GM10266 (cell line): ENCODE measurements at regions not wholly inside any gene's neighbourhood (a gene's known extent, or its start where the extent isn't known, plus 50 kb on each side); places are given as distances from the start of the nearest gene placed in this dataset.

Experiments used
- DNase-seq: peaks from one replicate; pipeline ENCODE4 v3.0.0; 2012; ENCODE audit errors: extremely low spot score
- TF ChIP-seq, protein P1 (sequence below): IDR thresholded peaks from 2 replicates; pipeline ENCODE4 v1.5.1; 2012; ENCODE audit warnings: mild to moderate bottlenecking, low read depth; ENCODE audit not compliant: control insufficient read depth, insufficient read depth; ENCODE audit errors: missing control alignments

DNA sequence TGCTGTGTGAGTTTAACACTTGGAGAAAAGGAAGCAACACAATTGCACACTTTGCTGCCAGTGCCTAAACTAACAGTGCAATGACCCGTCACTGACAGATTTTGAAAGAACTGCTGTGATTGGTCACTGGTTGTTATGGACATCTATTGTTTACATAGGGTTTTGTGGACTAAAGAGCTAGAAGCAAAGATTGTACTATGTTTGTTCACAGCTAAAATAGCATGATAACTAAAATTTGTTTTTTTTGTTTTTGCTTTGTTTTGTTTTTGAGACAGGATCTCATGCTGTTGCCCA, 112.4 kb upstream of the GOLGA8J start:
- DNase-seq = no peak
- TF ChIP-seq, protein P1, sequence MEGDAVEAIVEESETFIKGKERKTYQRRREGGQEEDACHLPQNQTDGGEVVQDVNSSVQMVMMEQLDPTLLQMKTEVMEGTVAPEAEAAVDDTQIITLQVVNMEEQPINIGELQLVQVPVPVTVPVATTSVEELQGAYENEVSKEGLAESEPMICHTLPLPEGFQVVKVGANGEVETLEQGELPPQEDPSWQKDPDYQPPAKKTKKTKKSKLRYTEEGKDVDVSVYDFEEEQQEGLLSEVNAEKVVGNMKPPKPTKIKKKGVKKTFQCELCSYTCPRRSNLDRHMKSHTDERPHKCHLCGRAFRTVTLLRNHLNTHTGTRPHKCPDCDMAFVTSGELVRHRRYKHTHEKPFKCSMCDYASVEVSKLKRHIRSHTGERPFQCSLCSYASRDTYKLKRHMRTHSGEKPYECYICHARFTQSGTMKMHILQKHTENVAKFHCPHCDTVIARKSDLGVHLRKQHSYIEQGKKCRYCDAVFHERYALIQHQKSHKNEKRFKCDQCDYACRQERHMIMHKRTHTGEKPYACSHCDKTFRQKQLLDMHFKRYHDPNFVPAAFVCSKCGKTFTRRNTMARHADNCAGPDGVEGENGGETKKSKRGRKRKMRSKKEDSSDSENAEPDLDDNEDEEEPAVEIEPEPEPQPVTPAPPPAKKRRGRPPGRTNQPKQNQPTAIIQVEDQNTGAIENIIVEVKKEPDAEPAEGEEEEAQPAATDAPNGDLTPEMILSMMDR = no peak

DNA sequence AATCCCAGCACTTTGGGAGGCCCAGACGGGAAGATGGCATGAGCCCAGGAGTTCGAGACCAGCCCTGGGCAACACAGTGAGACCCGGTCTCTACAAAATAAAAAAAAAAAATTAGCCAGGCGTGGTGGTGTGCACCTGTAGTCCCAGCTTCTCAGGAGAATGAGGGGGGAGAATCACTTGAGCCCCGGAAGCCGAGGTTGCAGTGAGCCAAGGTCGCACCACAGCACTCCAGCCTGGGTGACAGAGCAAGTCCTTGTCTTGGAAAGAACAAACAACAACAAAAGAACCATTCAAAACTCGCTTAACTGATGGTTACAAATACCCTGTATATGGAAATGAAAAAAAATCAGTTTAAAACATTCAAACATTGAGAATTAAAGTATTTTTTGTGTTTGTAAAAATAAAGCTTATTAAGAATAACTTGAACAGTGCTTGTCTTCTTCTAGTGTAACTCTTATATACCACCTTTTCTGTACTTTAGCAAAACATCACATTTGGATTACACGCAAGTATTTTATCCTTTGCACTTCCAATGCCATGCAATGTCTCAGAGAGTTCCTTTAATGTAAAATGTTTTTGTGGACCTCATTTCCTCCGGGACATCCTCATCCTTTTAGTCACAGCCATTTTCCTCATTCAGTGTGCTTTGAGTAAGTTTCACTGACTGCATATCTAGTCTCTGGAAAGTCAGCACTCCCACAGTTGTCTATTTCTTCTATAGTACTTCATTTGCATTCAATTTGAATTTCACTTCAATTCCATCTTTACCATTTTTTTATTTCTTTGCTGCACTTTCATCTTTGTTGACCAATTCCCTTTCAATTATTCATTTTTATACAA, 113.0 kb upstream of the GOLGA8J start:
- TF ChIP-seq, protein P1 = no peak
- DNase-seq = no peak

DNA sequence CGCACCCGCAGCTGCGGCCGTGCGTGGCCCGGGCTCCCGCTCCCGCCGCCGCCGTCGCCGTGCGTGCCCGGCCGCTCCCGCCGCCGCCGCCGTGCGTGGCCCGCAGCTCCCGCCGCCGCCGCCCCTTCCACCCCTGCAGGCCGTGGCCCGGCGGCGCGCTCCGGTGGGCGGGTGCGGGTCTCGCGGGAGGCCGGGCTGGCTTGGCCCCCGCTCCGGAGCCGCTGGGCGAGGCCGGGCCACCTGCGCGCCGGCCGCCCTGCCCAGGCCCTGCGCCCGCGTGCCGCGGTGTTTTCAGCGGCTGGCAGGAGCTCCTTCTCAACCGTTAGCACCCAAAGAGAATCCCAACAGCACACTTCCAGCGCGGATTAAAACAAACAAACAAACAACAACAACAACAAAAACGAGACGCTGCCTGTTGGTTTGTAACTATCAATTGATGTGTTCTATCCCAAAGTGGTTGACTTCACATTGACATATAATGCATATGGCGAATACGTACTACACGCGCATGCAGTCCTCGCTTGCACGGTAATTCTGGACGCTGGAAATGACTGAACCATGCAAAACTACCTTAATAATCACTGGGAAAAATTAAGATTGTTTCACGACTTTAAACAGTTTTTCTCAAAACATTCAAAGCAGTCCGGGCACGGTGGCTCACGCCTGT, 113.7 kb upstream of the GOLGA8J start:
- TF ChIP-seq, protein P1 = no peak
- DNase-seq = no peak

DNA sequence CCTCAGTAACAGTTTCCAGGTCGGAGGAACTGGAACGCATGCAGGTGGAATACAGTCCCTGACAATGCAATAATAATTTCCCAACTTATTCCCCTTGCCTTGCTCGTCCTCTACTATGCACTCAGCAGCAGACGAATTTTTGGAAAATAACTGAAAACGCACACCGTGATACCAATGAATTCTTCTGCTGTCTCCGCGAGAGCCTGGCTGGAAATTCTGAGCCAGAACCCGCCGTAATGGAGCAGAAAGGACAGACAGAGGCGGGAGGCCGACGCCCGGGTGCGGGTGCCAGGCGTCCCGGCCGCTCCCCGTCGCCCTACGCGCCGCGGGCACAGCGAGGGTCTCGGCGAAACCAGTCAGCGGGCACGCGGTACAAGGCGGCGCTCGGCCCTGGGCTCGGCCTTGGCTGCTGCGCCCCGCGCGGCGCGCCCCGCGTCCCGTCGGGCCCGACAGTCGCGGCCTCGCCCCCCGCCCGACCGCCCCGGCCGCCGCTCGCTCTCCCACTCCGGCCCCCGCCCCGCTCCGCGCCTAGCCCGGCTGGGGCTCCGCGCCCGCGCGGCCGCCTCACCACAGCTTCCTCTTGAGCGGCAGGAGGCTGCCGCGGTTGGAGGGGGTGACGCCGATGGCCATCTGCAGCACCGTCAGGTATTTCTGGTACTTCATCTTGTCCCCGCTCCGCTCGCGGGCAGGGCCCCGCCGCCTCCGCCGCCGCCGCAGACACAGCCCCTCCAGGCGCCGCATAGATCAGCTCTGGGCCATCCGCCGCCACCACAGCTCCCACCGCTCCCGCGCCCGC, 114.5 kb upstream of the GOLGA8J start:
- TF ChIP-seq, protein P1 = no peak
- no peak for DNase-seq

DNA sequence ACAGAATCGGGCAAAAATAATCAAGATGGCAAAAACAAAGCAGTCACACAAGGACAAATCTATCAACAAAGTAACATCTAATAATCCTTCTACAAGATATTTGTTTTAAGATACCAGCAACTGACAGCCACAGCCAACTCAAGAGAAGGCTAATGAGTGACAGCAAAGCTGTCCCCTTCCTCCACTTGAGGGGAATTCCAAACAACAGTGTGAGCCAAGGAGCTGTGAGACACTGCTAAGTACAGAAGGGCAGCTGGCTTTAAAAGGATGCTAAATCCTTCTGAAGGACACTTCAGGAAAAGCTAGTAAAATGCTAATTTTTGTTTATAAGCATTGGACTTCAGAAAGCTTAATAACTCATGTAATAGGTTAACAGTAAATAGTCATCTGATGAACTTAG, 120.3 kb upstream of the GOLGA8J start:
- TF ChIP-seq, protein P1 = no peak

DNA sequence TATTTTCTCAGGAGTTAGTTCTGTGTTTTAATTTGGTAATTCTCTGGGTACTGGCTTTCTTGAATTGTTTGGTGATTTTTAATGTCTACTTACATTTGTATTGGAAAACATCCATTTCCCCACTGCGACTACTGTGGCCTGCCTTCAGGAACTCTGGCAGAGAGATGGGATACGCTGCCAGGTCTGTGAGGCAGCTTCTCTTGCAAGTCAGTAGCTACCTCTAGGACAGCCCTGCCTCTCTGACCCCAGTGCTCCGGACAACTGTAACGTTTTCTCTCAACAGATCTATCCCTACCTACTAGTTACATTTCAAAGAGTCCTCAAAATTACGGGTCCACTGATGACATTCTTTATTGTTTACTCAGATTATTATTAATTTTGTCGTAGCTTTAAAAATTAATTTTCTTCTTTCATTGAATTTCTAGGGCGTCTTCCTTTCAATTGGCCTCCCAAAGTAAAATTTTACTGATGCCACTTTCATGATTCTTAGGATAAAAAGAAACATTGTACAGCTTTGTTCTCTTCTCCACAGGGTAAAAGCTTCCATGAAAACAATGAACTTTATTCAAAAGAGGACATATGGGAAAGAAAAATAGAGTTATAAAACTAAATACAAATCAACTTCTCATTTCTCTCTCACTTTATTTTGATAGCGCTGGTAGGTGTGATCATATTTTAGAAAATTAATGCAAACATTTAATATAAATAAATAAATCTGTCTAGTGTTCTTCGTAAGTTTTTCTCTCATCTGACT, 123.2 kb upstream of the GOLGA8J start:
- DNase-seq = no peak
- TF ChIP-seq, protein P1 = no peak

More for the DNA sequence above, 120.3 kb upstream of the GOLGA8J start:
- DNase-seq = no peak
